22Rv1 (cell line): ENCODE measurements at regions not wholly inside any gene's neighbourhood (a gene's known extent, or its start where the extent isn't known, plus 50 kb on each side); places are given as distances from the start of the nearest gene placed in this dataset.

Source experiments
- H3K27ac ChIP-seq: fragments of 450-650 bp; 2 replicates; pipeline ENCODE4 v1.5.1; 2017
- ZFX ChIP-seq: fragments of 450-650 bp; IDR thresholded peaks from 2 replicates; pipeline ENCODE4 v1.6.1; 2017; ENCODE audit warnings: antibody characterized with exemption, borderline replicate concordance
- TF ChIP-seq, protein P1 (sequence below): fragments of 450-650 bp; IDR thresholded peaks from 2 replicates; pipeline ENCODE4 v1.5.1; 2017; ENCODE audit warnings: mild to moderate bottlenecking

DNA sequence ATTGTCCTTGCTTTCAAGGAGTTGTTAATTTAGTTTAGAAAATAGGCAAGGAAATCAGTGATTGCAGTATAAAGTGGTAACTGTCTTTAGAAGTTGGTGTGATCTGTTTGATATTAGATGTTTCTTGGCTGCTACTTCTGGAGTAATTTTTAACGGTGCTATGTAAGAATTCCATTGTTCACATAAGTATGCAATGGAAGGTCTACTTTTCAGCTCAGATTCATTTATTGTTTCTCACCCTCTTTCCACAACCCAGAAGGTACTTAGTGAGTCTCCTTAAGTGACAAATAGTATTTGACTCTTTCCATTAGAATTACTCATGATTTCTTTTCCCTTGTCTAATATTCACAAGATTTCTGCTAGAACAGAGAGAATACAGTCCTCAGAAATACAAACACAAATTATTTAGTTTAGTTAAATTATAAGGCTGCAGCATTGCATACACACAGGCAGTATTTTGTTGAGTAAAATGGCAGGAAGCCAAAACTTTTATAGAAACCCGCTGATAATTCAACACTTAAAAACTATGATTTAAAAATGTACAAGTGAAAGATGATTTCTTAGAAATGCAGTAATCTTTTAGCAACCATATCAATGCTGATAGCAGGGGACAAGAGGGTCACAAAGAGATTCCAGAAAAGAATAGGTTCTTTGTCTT is 554.3 kb downstream of the CD109 start:
- TF ChIP-seq, protein P1, sequence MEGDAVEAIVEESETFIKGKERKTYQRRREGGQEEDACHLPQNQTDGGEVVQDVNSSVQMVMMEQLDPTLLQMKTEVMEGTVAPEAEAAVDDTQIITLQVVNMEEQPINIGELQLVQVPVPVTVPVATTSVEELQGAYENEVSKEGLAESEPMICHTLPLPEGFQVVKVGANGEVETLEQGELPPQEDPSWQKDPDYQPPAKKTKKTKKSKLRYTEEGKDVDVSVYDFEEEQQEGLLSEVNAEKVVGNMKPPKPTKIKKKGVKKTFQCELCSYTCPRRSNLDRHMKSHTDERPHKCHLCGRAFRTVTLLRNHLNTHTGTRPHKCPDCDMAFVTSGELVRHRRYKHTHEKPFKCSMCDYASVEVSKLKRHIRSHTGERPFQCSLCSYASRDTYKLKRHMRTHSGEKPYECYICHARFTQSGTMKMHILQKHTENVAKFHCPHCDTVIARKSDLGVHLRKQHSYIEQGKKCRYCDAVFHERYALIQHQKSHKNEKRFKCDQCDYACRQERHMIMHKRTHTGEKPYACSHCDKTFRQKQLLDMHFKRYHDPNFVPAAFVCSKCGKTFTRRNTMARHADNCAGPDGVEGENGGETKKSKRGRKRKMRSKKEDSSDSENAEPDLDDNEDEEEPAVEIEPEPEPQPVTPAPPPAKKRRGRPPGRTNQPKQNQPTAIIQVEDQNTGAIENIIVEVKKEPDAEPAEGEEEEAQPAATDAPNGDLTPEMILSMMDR = no peak
- no peak for TF ChIP-seq ZFX
- H3K27ac ChIP-seq = no peak overlapping the region

- no peak overlapping the region for H3K27ac ChIP-seq
- TF ChIP-seq, protein P1 = no peak
- no peak for TF ChIP-seq ZFX
Observed at GRCh38 chr6:74249658-74250057, 553.7 kb downstream of the CD109 start.

GRCh38 chr6:74248966-74249365 is 553.0 kb downstream of the CD109 start:
- TF ChIP-seq, protein P1 = no peak
- no peak for TF ChIP-seq ZFX
- no peak overlapping the region for H3K27ac ChIP-seq

DNA sequence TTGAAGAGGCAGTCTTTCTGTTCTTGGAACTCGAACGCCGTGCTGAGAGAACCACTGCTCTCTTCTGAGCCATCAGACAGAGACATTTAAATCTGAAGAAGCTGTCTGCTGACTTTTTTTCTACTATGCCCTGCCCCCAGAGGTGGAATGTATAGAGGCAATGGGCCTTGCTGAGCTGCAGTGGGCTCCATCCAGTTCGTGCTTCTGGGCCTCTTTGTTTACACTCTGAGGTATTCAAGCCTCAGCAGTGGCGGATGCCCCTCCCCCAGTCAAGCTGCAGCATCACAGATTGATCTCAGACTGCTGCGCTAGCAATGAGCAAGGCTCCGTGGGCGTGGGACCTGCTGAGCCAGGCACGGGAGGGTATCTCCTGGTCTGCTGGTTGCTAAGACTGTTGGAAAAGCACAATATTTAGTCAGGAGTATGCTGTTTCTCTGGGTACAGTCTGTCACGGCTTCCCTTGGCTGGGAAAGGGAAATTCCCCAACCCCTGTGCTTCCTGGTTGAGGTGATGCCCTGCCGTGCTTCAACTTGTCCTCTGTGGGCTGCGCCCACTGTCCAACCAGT is 526.8 kb downstream of the CD109 start:
- no peak overlapping the region for H3K27ac ChIP-seq
- no peak for TF ChIP-seq ZFX
- TF ChIP-seq, protein P1 = no peak

GRCh38 chr6:74213995-74214394 is 518.0 kb downstream of the CD109 start:
- no peak for TF ChIP-seq ZFX
- TF ChIP-seq, protein P1 = no peak
- H3K27ac ChIP-seq = no peak overlapping the region

DNA sequence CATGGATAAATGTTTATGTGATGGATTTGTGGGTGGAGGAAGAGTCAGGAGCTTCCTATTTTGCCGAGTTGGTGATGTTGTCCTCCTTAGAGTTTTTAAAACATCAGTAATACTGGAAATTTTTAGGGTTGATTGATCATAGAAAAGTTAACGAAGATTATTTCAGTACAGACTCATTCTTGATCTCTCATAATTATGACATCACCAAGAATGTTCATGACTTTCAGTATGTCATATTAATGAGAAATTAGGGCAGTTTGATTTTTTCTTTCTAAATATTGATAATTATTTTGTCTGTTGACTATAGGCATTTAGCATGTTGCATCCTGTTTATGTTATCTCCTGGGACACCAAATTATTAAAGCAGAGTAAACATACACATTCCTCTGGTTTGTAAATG is 512.2 kb downstream of the CD109 start:
- TF ChIP-seq ZFX = no peak
- TF ChIP-seq, protein P1 = no peak
- no peak overlapping the region for H3K27ac ChIP-seq

DNA sequence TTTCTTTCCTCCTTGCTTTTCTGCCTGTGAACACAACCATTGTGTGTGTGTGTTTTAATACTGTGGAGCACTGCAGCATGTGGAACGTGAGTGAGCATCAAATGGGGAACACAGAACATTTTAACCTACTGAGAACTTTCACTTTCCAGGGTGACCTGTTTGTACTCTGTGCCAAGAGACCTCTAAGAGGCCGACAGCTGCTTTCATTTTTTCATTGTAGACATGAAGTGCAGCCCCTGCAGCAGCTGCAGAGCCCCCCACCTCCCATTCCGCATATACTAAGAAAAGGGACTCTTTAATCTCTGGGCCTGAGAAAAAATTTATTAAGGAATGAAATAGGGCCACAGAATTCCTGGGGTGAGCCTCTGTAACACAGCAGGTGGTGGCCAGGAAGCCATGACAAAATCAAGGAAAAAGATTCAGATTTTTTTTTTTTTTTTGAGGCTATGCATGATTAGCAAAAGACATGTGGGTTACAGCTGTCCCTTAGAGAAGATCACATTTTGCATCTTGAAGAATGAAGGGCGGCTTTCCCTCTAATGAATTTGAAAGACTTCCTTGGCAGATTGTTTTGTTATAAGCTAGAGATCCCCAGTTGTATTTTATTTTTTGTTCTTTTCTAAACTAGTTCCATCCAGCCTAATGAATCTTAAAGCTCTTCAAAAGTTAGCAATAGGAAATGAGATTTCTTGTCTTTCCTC is 503.4 kb downstream of the CD109 start:
- TF ChIP-seq, protein P1 = no peak
- no peak for TF ChIP-seq ZFX
- H3K27ac ChIP-seq = no peak overlapping the region
